HS-5 (cell line): ENCODE measurements at regions not wholly inside any gene's neighbourhood (a gene's known extent, or its start where the extent isn't known, plus 50 kb on each side); places are given as distances from the start of the nearest gene placed in this dataset.
A peak's percentile ranks its signal among the peaks of the same experiment; 100 is the strongest.

Experiments
- DNase-seq: peaks from one replicate; pipeline ENCODE4 v3.0.0-alpha.2; 2012; ENCODE audit warnings: low read depth

DNA sequence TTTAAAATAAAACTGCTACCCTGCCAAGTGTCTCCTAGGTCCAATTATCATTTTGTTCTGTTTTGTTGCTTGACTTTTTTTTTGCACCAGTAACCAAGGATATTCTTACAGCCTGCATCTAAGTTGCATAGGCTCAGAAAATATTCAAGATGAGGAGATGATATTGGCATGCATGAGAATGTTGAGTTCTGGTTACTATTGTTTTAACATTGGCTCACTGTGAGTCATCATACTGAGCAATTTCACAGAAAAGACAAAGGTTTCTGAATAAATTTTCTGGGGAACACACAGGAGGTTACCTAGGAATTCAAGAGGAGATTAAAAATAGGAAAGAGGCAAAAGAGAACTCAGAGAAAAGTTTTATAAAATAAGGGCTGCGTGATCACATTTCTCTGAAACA is 84.8 kb upstream of the POU3F3 start:
- peak; percentile 84 for DNase-seq

DNA sequence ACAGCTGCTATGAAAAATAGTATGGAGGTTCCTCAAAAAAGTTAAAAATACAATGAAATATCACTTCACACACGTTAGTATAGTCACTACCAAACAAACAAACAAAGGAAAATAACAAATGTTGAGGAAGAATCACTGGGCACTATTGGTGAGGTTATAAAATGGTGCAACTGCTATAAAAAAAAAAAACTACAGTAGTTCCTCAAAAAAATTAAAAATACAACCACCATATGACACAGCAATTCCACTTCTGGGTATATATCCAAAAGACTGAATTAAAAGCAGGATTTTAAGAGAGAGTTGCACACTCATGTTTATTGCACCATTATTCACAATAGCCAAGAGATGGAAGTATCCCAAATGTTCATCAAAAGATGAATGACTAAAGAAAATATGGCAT is 80.9 kb upstream of the POU3F3 start:
- no peak for DNase-seq

DNA sequence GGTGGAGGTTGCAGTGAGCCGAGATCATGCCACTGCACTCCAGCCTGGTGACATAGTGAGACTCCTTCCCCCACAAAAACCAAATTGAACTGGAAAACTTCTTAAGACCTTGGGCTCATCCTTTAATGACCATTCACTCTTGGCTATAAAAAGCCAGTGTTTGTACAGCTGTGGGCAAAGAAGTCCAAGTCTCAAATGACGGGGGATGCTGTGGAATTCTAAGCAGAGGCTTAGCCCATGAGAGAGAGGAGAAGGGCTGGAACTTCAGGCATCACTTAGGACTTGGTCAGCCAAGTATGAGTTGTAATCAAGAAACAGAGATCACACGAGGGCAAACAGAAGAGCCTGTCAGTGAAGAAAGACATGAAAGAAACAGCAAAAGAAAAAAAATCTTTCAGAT is 79.3 kb upstream of the POU3F3 start:
- no peak for DNase-seq

DNA sequence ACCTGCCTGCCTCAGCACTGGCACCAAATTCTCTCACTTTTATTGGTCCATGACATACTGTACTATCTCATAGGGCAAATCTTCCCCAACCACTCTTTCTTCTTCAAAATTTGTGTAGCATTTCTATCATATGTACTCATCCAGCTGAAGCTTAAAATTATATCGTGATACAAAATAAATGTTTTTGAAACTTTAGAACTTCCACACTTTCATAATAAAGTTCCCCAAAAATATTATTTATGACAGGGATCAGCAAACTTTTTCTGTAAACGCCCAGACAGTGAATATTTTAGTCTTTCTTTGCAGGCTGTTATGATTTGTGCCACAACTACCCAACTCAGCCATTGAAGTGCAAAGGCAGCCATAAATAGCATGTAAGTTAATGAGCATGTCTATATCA is 76.2 kb upstream of the POU3F3 start:
- no peak for DNase-seq

DNA sequence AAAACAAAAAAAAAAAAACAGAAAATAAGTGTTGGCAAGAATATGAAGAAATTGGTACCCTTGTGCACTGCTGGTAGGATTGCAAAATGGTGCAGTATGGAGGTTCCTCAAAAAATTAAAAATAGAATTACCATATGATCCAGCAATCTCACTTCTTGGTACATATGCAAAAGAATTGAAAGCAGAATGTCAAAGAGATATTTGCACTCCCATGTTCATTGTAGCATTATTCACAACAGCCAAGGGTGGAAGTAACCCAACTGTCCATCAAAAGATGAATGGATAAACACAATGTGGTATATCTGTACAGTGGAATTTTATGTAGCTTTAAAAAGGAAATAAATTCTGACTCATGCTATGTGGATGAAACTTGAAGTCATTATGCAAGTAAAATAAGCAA is 72.8 kb upstream of the POU3F3 start:
- no peak for DNase-seq

DNA sequence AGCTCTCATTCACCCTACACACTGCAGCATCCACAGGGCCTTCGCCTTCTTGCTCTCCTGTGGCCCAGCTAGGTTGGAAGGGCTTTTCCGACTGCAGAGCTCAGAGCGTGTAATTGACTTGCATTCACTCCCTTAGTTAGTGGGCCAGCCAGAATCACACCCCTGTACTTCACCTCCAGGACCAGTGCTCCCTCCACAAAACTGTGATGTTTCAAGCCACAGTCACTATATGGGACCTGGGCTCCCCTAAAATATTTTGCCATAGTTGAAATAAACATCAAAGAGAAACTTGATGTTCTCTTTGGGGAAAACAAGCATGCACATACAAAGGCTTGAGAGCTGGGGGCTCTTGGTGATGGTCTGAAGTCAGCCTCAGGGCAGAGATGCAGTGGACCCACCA is 69.7 kb upstream of the POU3F3 start:
- no peak for DNase-seq

DNA sequence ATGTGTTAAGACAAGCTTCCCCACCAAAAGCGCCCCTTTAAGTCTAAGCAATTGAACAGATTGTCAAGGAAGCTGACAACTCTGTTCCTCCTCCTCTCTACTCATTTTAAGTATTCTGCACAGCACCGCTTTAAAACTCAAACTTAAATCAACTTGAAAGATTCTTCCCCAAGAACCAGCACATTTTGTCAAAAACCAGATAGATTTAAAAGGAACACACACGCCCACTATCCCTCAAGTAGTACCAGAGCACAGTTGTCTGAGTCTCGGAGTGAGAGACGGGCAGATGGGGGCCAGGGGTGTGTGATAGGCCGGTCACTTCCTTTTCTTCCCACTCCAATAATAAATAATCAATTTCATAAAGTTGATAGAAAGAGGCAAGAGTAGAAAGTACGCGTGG is 67.7 kb upstream of the POU3F3 start:
- no peak for DNase-seq

DNA sequence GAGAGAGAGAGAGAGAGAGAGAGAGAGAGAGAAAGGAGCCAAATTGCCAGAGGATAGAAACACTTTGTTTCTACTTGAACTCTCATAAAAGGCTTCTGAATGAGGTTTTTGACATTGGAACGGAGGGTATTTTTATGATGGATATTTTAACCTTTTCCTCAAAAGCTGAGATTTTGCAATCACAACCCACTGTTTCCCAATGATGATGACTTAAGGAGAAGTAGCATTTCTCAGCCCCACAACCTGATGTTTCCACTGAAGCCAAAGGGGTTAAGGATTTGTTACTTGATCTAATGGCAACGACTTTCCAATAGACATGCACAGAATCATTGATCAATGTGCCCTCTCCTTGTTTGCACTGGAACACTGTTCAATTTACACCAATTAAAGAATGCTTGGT is 67.1 kb upstream of the POU3F3 start:
- DNase-seq: no peak

DNA sequence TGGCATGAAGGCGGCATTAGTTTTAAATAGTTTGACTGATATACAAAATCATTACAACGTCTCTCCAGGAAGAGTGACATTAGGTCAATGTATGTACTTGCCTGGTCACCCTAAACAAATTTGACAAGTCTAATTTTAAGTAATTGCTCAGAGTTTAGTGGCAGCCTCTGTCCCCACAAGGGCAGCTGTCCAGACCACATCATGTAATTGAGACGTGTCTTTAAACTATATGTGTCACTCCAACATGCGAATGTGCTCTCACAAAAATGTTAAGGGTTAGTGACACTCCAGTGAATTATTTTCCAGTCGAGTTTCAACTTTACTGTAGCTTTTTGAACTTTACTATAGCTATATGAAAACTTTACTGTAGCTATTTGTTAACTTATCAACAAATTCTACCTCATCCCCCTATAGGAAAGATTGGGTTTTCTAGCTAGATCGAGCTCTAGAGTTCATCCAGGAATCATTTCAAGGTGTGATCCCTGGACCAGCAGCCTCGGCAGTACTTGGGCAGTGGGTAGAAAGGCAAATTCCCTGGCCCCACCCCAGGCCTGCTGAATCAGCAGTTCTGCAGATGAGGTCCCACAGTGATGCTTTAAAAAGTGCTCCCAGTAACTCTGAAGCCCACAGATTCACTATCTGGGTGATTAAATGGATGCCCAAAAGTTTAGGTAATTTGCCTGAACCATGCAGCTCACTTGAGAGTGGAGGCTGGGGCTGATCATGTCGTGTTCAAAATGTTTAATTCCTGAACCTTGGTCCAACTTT is 66.4 kb upstream of the POU3F3 start:
- DNase-seq: no peak

DNA sequence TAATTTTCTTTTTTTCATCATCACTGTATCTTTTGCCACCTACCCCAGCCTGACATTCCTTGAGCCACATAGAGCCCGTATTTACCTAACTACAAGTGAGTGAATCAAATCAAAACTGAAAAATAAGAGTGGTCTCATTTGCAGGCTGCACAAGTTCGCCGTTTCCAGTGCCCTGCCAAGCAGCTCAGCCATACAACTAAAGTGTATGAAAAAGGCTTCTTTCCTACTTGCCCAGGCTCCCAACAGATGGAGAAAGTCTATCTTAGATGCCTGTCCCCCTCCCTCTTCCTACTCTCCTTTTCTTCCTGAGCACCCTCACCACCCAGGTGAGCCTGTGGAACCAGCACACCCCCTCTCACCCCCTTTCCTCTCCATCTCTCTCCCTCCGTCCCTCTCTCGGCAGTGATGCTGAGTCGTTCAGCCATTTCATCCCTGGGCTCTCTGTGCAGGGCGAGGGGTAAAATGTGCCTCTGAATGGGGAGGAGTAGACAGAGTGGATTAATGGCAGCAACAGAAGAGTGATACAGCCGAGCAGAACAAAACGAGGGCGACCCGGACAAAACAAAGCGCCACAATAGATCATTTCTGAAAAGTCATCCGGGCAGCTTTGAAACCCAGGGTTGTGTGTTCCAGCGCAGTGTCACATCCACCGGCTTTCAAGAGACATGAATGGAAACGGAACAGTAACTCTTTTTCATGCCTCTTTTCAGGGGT is 65.0 kb upstream of the POU3F3 start:
- no peak for DNase-seq

DNA sequence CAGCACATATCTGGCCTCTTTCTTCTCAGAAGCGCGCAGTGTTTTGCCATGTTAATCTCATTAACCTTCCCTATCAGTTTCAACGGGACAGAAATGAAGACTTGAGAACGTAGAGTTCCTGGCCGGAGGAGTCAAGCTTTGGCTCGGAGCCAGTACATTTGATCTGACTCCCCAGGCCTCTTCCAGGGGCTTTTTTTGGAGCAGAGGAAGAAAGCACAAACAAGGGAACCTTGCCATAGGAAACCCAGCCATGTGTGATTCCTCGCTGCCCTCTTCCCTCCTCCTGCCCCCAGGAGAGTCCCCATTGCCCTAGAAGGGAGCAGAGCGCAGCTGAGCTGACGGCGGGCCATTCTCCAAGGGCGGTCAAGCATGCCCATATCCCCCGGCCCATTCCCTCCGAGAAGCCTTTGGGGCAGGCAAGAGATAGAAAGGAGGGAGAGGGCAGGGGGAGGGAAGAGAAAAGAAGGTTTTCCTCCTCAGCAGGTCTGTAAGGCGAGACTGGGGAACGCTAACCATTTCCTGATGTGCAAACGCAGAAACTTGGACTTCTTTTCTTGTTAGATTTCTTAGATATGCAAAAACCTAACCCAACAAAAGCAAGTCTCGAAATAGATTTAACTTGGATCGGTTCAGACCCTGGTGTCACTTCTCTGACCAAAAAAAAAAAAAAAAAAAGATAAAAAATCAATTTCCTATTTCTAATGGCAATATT is 63.7 kb upstream of the POU3F3 start:
- DNase-seq: no peak

DNA sequence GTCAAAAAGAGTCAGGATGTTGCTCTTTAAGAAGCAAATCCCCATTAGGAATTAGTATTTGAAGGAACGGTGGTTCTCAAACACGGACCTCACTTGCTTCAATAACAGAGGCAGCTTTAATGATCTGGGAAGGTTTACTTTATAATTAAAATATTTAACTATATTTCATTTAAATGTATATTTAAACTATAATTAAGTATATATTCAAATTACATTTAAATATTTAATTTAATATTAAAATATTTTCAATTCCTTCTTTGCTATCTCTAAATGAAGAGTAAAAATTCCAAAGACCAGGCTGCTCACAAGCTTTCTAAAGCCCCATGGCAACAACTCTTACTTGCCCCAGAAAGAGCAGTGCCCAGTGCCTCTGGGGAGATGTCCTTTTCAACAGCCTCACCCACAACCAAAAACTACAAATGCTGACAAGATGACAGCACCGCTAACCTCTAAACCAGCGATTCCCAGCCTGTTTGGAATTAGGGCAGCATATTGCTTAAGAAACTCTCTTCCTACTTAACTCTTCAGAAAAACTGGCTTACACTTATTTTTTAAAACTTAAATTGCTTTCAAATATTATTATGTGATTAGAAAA is 62.9 kb upstream of the POU3F3 start:
- DNase-seq: no peak

DNA sequence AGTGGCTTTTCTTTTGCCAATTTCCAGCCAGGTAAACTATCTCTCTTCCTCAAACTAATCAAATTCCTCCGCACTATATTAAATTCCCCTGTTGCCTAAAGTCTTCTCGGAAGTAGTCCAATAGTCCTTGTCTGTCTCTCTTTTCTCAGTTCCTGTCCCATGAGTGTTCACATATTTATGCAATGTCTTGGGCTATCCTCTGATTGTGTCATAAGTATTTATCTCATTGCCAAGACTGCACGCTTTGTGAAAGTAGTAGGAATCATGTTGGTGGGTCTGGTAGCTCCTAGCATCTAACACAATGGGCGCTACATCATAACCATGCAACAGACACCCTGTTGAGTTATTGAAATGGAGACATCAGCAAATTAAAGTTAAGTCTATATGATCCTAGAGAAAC is 59.9 kb upstream of the POU3F3 start:
- DNase-seq: peak; percentile 69

DNA sequence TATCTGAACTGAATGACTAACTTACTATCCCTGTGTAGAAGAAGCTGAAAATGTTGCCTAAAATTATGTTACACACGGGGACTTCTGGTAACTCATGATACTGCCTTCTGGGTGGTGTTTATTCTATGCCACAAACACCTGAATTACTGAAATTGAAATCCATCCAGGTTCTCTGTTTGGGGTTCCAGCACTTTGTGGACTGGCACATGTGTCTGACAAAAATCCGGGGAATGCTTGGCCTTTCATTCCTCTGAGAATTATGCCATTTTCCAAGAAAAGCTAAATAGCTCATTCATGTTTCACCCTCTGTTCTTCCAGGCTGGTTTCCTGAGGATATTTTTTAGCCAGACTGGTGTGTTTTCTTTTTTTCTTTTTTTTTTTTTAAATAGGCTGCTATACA is 59.5 kb upstream of the POU3F3 start:
- DNase-seq: peak; percentile 46
